Fibroblast of skin of right biceps (primary cell): ENCODE measurements at regions not wholly inside any gene's neighbourhood (a gene's known extent, or its start where the extent isn't known, plus 50 kb on each side); places are given as distances from the start of the nearest gene placed in this dataset.
A peak's percentile ranks its signal among the peaks of the same experiment; 100 is the strongest.

Experiments used
- DNase-seq: peaks from one replicate; pipeline ENCODE4 v3.0.0-alpha.2; 2013

GRCh38 chr6:43861212-43861894, 91.3 kb downstream of the VEGFA start:
- DNase-seq: no peak

- no peak for DNase-seq
These were observed 90.3 kb downstream of the VEGFA start for GRCh38 chr6:43860285-43860684.

GRCh38 chr6:43859213-43859612, 89.2 kb downstream of the VEGFA start:
- DNase-seq: no peak

- no peak for DNase-seq
These were observed 88.4 kb downstream of the VEGFA start for GRCh38 chr6:43858161-43859153.

- peak; percentile 33 for DNase-seq
These were observed 86.2 kb downstream of the VEGFA start for GRCh38 chr6:43856005-43856765.

- DNase-seq: no peak
These were observed 85.2 kb downstream of the VEGFA start for GRCh38 chr6:43855247-43855646.

- peak; percentile 15 for DNase-seq
These were observed 83.1 kb downstream of the VEGFA start for GRCh38 chr6:43853066-43853650.

- DNase-seq: no peak
These were observed 82.4 kb downstream of the VEGFA start for GRCh38 chr6:43852350-43852864.

GRCh38 chr6:43851204-43851865, 81.3 kb downstream of the VEGFA start:
- DNase-seq: peak; percentile 88

GRCh38 chr6:43850314-43851203, 80.5 kb downstream of the VEGFA start:
- DNase-seq: no peak

GRCh38 chr6:43849844-43850243, 79.8 kb downstream of the VEGFA start:
- DNase-seq: no peak

- no peak for DNase-seq
These were observed 78.8 kb downstream of the VEGFA start for GRCh38 chr6:43848671-43849391.

- peak; percentile 36 for DNase-seq
These were observed 78.0 kb downstream of the VEGFA start for GRCh38 chr6:43847741-43848630.

- DNase-seq: peak; percentile 54
These were observed 76.5 kb downstream of the VEGFA start for GRCh38 chr6:43846556-43846955.

- DNase-seq: no peak
These were observed 75.6 kb downstream of the VEGFA start for GRCh38 chr6:43845646-43846045.

GRCh38 chr6:43843669-43844171, 73.7 kb downstream of the VEGFA start:
- no peak for DNase-seq

GRCh38 chr6:43843097-43843645, 73.2 kb downstream of the VEGFA start:
- DNase-seq: no peak

- peak; percentile 35 for DNase-seq
These were observed 72.3 kb downstream of the VEGFA start for GRCh38 chr6:43842231-43842794.
